ENCODE measurements at regions not wholly inside any gene's neighbourhood (a gene's known extent, or its start where the extent isn't known, plus 50 kb on each side); places are given as distances from the start of the nearest gene placed in this dataset.

- no peak for TF ChIP-seq EP300 (IDR thresholded peaks at IDR 0.05; ENCODE audit: low read depth)
- Histone ChIP-seq H3K27me3 (no peaks in the 10 kb centered on the region), H3K4me1 (peaks cover 0 to 12% (median 0%) of the 10 kb centered on the region in 4 donors), H3K4me3 (no peak overlapping the region), H3K27ac (no peak overlapping the region), H3K9me3 (no peaks in the 10 kb centered on the region), H3K36me3 (no peaks in the 10 kb centered on the region)
- 45 to 47% methylated on average over 6 of the region's 6 CpGs for WGBS, 2 donors (ENCODE audit: low coverage in 1 of 2)
- intact Hi-C loops (cut with DNase I; ENCODE audit: low total_unique reads), result no loop called here
- DNase-seq, result no peak
- in situ Hi-C loops (cut with MboI; ENCODE audit: low pct_ligation_motif_present in 1 of 4, low pct_unique_long_range_greater_than_20kb in 1 of 4, low sequenced_read_pairs in 3 of 4), result no loop called here
Measured at GRCh38 chr5:125125031-125125823, 378.8 kb upstream of the ZNF608 start.

GRCh38 chr5:125126050-125126449 lies 379.6 kb upstream of the ZNF608 start:
- no peak overlapping the region for H3K27ac ChIP-seq
- H3K36me3 ChIP-seq, result no peaks in the 10 kb centered on the region
- no peak overlapping the region for H3K4me3 ChIP-seq
- no peaks in the 10 kb centered on the region for H3K27me3 ChIP-seq
- H3K9me3 ChIP-seq, result no peaks in the 10 kb centered on the region
- intact Hi-C loops (cut with DNase I; ENCODE audit: low total_unique reads), result no loop called here
- TF ChIP-seq POLR2A (IDR thresholded peaks at IDR 0.05) (no peak), CTCF (IDR thresholded peaks at IDR 0.05) (no peak), POLR2AphosphoS5 (IDR thresholded peaks at IDR 0.05) (no peak), EP300 (IDR thresholded peaks at IDR 0.05; ENCODE audit: low read depth) (no peak)
- in situ Hi-C loops (cut with MboI; ENCODE audit: low pct_ligation_motif_present in 1 of 4, low pct_unique_long_range_greater_than_20kb in 1 of 4, low sequenced_read_pairs in 3 of 4), result no loop called here
- H3K4me1 ChIP-seq, result peaks cover 0 to 12% (median 0%) of the 10 kb centered on the region in 4 donors
- no peak for DNase-seq

GRCh38 chr5:125129151-125129806 lies 382.8 kb upstream of the ZNF608 start:
- intact Hi-C loops (cut with DNase I; ENCODE audit: low total_unique reads) (no loop called here), in situ Hi-C loops (cut with MboI; ENCODE audit: low pct_ligation_motif_present in 1 of 4, low pct_unique_long_range_greater_than_20kb in 1 of 4, low sequenced_read_pairs in 3 of 4) (no loop called here)
- WGBS, 2 donors (ENCODE audit: low coverage in 1 of 2), result 96% methylated on average over 4 of the region's 4 CpGs; no CpG with 5 or more reads in 1 of the 2 donors
- Histone ChIP-seq H3K4me1 (peaks cover 0 to 12% (median 0%) of the 10 kb centered on the region in 4 donors), H3K9me3 (no peaks in the 10 kb centered on the region), H3K27ac (no peak overlapping the region), H3K4me3 (no peak overlapping the region), H3K36me3 (no peaks in the 10 kb centered on the region), H3K27me3 (no peaks in the 10 kb centered on the region)
- no peak for DNase-seq
- TF ChIP-seq POLR2AphosphoS5 (IDR thresholded peaks at IDR 0.05) (no peak), EP300 (IDR thresholded peaks at IDR 0.05; ENCODE audit: low read depth) (no peak), CTCF (IDR thresholded peaks at IDR 0.05) (no peak)

GRCh38 chr5:125130591-125130990 lies 384.2 kb upstream of the ZNF608 start:
- Histone ChIP-seq H3K27ac (no peak overlapping the region), H3K4me1 (peaks cover 0 to 6% (median 0%) of the 10 kb centered on the region in 4 donors), H3K9me3 (no peaks in the 10 kb centered on the region), H3K36me3 (no peaks in the 10 kb centered on the region), H3K27me3 (no peaks in the 10 kb centered on the region), H3K4me3 (no peak overlapping the region)
- intact Hi-C loops (cut with DNase I; ENCODE audit: low total_unique reads) (no loop called here), in situ Hi-C loops (cut with MboI; ENCODE audit: low pct_ligation_motif_present in 1 of 4, low pct_unique_long_range_greater_than_20kb in 1 of 4, low sequenced_read_pairs in 3 of 4) (no loop called here)
- DNase-seq, result no peak
- TF ChIP-seq CTCF (IDR thresholded peaks at IDR 0.05) (no peak), POLR2AphosphoS5 (IDR thresholded peaks at IDR 0.05) (no peak), POLR2A (IDR thresholded peaks at IDR 0.05) (no peak), EP300 (IDR thresholded peaks at IDR 0.05; ENCODE audit: low read depth) (no peak)
- 91 to 92% methylated on average over 2 of the region's 2 CpGs for WGBS, 2 donors (ENCODE audit: low coverage in 1 of 2)
